ENCODE measurements at regions not wholly inside any gene's neighbourhood (a gene's known extent, or its start where the extent isn't known, plus 50 kb on each side); places are given as distances from the start of the nearest gene placed in this dataset.

- TF ChIP-seq, protein P1, sequence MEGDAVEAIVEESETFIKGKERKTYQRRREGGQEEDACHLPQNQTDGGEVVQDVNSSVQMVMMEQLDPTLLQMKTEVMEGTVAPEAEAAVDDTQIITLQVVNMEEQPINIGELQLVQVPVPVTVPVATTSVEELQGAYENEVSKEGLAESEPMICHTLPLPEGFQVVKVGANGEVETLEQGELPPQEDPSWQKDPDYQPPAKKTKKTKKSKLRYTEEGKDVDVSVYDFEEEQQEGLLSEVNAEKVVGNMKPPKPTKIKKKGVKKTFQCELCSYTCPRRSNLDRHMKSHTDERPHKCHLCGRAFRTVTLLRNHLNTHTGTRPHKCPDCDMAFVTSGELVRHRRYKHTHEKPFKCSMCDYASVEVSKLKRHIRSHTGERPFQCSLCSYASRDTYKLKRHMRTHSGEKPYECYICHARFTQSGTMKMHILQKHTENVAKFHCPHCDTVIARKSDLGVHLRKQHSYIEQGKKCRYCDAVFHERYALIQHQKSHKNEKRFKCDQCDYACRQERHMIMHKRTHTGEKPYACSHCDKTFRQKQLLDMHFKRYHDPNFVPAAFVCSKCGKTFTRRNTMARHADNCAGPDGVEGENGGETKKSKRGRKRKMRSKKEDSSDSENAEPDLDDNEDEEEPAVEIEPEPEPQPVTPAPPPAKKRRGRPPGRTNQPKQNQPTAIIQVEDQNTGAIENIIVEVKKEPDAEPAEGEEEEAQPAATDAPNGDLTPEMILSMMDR (IDR thresholded peaks at IDR 0.05; ENCODE audit: extremely low read depth in 1 of 2, insufficient read depth in 1 of 2, low read depth in 1 of 2, low read length in 2 of 2) = no peak
- no peak for TF ChIP-seq POLR2AphosphoS5 (IDR thresholded peaks at IDR 0.05; ENCODE audit: insufficient read depth, low read depth, low read length)
Observed at GRCh38 chrX:127187095-127187494, 367.6 kb downstream of the PRR32 start.

Measured in endothelial cell of umbilical vein (primary cell).